ENCODE measurements at regions not wholly inside any gene's neighbourhood (a gene's known extent, or its start where the extent isn't known, plus 50 kb on each side); places are given as distances from the start of the nearest gene placed in this dataset.

GRCh38 chr12:90871726-90872096, 83.3 kb downstream of the CCER1 start:
- TF ChIP-seq POLR2A (IDR thresholded peaks at IDR 0.05) (no peak), CTCF (IDR thresholded peaks at IDR 0.05) (no peak)

All from sigmoid colon (tissue), 3 donors.